Endothelial cell of hepatic sinusoid (primary cell): ENCODE measurements at regions not wholly inside any gene's neighbourhood (a gene's known extent, or its start where the extent isn't known, plus 50 kb on each side); places are given as distances from the start of the nearest gene placed in this dataset.

ENCODE experiments used
- in situ Hi-C: cut with HindIII; loops from 2 replicates; pipeline ENCODE4 v1.10.0; 2017; ENCODE audit warnings: low sequenced_read_pairs

DNA sequence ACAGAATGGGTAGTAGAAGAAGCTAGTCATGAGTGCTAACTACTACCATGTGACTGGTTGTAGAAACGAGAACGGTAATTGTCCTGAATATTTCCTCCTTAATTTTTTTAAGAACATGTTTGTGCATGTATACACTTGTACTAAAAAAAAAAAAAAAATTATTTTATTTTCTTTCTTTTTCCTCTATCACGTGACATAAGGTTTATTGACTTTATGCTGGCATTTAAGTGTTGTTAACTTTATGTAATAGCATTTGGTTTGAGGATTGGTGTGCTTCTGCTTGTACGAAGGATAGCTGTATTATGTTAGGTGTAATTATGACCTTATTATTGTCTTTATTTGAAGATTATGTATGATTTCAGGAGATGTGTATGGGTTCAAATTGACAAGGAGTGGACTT lies 349.1 kb upstream of the PTPRD start:
- in situ Hi-C loops: no loop called here

DNA sequence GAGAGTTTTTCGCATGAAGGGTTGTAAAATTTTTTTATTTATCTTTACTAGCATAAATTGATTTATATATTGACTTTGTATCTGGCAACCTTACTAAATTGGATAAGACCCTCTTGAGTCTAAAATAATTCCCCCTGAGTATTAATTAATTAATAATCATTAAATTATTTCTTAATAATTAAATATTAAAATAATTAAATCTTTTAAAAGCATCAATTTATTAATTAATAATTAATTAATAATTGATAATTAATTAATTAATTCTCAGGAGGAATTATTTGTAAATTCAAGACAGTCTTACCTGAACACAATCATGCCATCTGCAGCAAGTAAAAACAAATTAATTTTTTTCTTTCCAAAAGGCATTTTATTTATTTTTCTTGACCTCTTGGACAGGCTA lies 370.4 kb upstream of the PTPRD start:
- in situ Hi-C loops: no loop called here

- in situ Hi-C loops: no loop called here
Observed at GRCh38 chr9:10999646-11000045, 386.8 kb upstream of the PTPRD start.

GRCh38 chr9:11001546-11001945 lies 388.7 kb upstream of the PTPRD start:
- in situ Hi-C loops: no loop called here

- in situ Hi-C loops: no loop called here
Observed at GRCh38 chr9:11002705-11003104, 389.9 kb upstream of the PTPRD start.

GRCh38 chr9:11003836-11004235 lies 391.0 kb upstream of the PTPRD start:
- in situ Hi-C loops: no loop called here

DNA sequence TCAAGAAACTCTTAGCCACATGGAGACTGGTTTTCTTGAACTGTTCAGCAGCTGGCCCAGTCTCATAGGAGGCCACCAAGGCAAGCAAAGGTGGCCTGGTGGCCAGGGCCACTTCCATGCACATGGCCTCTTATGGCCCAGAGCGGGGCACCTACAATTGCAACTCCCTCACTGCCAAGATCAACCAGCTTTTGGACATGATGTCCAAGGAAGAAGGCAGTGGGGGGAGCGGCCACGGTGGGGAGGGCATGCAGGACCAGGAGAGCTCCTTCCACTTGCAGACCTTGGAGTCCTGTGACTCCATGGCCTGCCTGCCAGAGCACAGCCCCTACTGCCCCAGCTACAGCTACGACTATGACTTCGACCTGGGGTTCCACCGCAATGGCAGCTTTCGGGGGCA lies 398.9 kb upstream of the PTPRD start:
- in situ Hi-C loops: no loop called here

DNA sequence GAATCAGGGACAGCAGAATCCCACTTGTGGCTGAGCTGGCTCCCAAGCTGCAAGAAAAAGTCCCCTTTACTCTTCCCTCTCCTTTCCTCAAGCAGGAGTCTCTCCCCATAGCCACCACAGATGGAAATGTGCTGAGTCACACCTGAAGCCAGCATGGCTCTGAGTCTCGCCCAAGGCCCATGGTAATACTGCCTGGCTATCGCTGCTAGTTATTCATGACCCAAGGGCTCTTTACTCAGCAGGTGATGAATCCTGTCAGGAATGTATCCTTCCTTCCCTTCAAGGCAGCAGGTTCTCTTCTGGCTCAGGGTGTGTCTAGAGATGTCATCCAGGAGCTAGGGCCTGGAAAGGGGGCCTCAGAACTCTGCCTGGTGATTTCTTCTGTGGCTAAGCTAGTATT lies 403.3 kb upstream of the PTPRD start:
- in situ Hi-C loops: no loop called here

DNA sequence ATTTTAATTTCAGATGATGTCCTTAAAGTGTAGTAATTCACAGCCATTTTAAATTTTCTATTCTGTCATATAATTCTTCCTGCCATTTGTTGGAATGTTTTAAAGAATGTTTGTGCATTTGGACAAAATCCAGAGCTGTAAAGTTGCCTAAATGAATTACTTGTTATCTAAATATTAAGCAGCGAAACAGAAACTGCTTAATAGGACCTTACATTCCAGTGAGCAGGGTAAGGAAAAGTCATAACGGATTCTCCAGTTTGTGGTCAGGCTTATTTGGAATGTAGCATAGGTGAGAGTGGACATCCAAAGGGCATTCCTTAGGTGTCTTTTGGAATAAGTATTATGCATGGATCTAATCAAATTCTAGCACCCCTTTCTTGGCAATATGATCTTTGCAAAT lies 410.4 kb upstream of the PTPRD start:
- in situ Hi-C loops: no loop called here

- in situ Hi-C loops: no loop called here
Observed at GRCh38 chr9:11025775-11026174, 413.0 kb upstream of the PTPRD start.

- in situ Hi-C loops: no loop called here
Observed at GRCh38 chr9:11038366-11038765, 425.6 kb upstream of the PTPRD start.

GRCh38 chr9:11039006-11039405 lies 426.2 kb upstream of the PTPRD start:
- in situ Hi-C loops: no loop called here

DNA sequence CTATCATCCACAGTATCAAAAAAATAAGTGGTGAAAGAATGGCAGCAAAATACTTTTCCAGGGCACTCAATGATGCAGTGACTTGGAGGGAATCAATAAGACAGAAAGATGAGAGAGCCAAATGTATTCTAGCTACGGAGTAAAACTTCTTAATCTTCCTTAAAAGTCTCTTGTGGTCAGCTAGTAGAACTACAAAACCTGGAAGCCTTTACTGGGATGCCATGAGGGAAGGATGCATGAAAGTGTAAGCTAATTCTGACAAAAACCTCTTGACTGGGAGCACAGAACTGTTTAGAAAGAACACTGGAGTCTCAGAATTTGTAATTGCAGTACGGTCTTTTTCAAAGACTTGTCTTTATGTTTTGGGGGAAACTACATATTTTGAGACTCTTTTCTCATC lies 432.8 kb upstream of the PTPRD start:
- in situ Hi-C loops: no loop called here

GRCh38 chr9:11063263-11063662 lies 450.5 kb upstream of the PTPRD start:
- in situ Hi-C loops: no loop called here

DNA sequence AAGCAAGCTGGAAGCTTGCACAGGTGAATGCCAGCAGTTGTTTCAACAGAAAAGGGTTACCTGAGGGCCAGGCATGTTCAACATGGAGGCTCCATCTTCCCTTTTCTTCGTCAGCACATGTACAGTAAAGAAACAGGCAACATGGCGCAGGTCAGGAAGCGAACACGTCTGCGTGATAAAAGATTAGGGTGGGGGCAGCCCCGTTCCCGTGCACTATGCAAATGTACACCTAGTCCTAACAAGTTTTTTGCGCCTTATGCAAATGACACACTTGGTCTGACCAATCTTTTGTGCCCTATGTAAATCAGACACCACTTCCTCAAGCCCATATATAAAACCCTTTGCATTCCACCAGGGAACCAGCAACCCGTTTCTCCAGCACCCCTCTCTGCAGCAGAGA lies 452.1 kb upstream of the PTPRD start:
- in situ Hi-C loops: no loop called here

GRCh38 chr9:11072176-11072575 lies 459.4 kb upstream of the PTPRD start:
- in situ Hi-C loops: no loop called here

- in situ Hi-C loops: no loop called here
Observed at GRCh38 chr9:11086561-11086960, 473.8 kb upstream of the PTPRD start.

DNA sequence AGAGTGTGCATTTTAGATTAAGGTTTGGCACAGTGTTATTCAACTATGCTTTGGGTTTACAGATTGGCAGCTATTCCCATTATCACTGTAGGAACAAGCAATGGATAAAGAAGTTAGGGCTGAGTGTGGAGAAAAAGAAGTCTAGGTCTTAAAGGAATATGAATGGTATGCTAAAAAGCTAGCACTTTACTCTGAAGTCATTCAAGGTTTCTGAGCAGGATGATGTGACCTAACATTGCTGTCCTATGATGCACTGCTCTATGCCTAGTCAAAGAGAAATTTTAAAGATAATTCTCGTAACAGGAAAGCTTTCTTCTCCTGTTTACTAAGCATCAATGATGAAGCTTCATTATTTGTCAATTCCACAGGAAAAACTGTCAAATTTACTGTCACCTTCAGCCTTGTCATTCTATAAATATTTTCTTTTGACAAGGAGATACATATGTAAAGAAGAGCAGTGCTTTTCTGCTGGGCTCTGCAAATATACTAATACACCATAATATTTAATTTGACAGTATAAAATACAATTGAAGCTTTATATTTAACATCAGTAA lies 476.1 kb upstream of the PTPRD start:
- in situ Hi-C loops: no loop called here

GRCh38 chr9:11092974-11093373 lies 480.2 kb upstream of the PTPRD start:
- in situ Hi-C loops: no loop called here

- in situ Hi-C loops: no loop called here
Observed at GRCh38 chr9:11097020-11097419, 484.2 kb upstream of the PTPRD start.

GRCh38 chr9:11103525-11103924 lies 490.7 kb upstream of the PTPRD start:
- in situ Hi-C loops: no loop called here

DNA sequence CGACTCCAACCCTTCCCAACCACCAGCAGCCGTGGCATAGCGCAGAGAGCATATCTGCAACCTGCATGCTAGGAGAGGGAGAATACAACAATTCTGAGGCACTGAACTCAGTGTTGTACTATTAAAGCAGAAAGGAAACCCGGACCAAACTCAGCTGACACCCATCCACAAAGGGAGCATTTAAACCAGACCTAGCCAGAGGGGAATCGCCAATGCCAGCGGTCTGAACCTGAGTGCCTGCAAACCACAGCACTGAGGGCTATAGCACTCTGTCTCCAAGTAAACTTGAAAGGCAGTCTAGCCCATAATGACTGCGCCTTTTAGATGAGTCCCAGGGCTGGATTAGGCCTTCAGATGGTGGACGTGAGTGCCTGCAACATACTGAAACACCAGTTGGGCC lies 494.4 kb upstream of the PTPRD start:
- in situ Hi-C loops: no loop called here

DNA sequence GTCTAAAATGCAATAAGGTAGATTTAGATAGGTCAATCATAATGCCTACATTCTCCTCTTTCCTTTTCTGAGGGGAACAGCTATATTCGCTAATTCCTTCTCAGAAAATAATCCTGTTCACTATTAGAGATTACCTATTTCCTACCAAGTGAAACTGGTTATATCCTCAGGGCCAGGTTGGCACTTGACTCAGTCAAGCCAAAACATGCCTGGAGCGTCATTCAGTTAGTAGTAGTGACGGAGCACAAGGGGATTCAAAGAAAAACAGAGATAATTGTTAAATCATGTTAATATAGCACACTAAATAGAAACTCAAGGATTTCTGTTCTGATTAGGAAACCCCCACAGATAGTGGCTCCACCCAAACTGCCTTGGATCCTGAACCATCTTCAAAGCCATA lies 515.4 kb upstream of the PTPRD start:
- in situ Hi-C loops: no loop called here

DNA sequence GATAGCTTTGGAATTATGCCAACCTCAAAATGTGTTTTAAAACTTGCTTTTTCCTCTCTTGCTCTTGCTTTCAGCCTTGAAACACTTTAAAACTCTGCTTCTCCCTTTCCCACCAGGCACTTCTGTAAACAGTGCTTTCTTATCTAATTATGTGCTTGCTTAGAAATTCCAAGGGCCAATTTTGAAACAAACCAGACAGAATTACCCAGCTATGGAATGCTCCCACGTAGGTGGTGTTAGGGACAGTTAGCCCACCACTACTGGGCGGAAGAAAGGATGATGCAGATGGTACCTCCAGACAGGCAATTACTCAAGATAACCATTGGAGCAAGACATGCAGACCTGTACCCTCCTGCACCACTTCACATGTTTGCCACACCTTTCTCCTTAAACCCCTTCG lies 523.0 kb upstream of the PTPRD start:
- in situ Hi-C loops: no loop called here
